ENCODE measurements at regions not wholly inside any gene's neighbourhood (a gene's known extent, or its start where the extent isn't known, plus 50 kb on each side); places are given as distances from the start of the nearest gene placed in this dataset.

DNA sequence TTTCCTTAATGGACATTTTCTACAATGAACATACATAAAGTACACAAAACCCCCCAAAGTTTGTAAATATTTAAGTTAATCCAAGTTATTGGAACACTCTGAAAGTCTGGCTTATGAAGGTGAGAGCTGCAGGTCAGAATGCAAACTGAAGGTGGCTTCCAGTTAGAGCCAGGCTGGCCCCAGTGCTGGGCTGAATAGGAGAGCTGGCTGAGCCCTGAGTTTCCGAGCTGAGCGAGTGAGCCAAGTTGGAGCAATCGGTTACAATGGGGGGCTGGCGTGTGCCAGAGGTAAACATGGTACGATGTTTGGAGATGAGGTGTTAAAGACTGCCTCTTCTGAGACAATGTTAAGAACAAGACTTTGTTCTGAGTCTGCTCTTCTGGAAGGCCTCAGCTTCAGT lies 230.8 kb upstream of the MCTP2 start:
- no peaks in the 10 kb centered on the region for H3K27me3 ChIP-seq (replicated peaks in 1 of 4; ENCODE audit: control insufficient read depth in 3 of 4, extremely low read depth in 1 of 4, insufficient read depth in 3 of 4, low read length in 3 of 4)
- CTCF ChIA-PET (ENCODE audit: partially characterized antibody) = interaction anchor here (0.8 to 7.1 kb wide), 5 partner anchors 10 to 119 kb away, joined by 3 to 52 read pairs (median 3); no protein-coding TSS in a partner anchor
- H4K5ac ChIP-seq (ENCODE audit: insufficient read length, low read depth, low read length) = no peak overlapping the region
- no peak for DNase-seq (ENCODE audit: low read depth in 1 of 2, low spot score in 2 of 2)
- H2BK20ac ChIP-seq (ENCODE audit: low read length) = no peak overlapping the region
- H2BK120ac ChIP-seq (replicated peaks; ENCODE audit: low read depth, low read length) = no peak overlapping the region
- H3K9ac ChIP-seq (replicated peaks in 1 of 4; ENCODE audit: extremely low read depth in 1 of 4, low read depth in 3 of 4, low read length in 3 of 4) = no peak overlapping the region
- no peaks in the 10 kb centered on the region for H3K36me3 ChIP-seq (ENCODE audit: control insufficient read depth in 2 of 4, insufficient read depth in 4 of 4, low read length in 3 of 4)
- no peak overlapping the region for H2BK12ac ChIP-seq (ENCODE audit: low read depth, low read length)
- H3K14ac ChIP-seq (ENCODE audit: insufficient read length) = no peak overlapping the region
- H2AFZ ChIP-seq (ENCODE audit: low read length) = peak overlapping the region; percentile 63; the same call in 1 of the 2 replicates
- no peak overlapping the region for H2AK5ac ChIP-seq (ENCODE audit: low read depth, low read length)
- H4K20me1 ChIP-seq (replicated peaks in 1 of 2; ENCODE audit: control insufficient read depth in 1 of 2, insufficient read depth in 2 of 2, low read length in 2 of 2) = no peaks in the 10 kb centered on the region
- H2BK15ac ChIP-seq (ENCODE audit: low read length) = no peak overlapping the region
- no peak overlapping the region for H2BK5ac ChIP-seq (ENCODE audit: low read depth, low read length)
- H3K56ac ChIP-seq (replicated peaks; ENCODE audit: insufficient read length, low read depth, low read length) = no peak overlapping the region
- H3K9me3 ChIP-seq (ENCODE audit: insufficient read depth in 2 of 2, low read depth in 1 of 2, low read length in 1 of 2) = no peaks in the 10 kb centered on the region
- H3K18ac ChIP-seq (ENCODE audit: extremely low read depth, low read length) = no peak overlapping the region
- no peaks in the 10 kb centered on the region for H3K79me1 ChIP-seq (ENCODE audit: low read depth, low read length)
- no peaks in the 10 kb centered on the region for H3K23me2 ChIP-seq (ENCODE audit: low read depth, low read length)
- no peak for FAIRE-seq
- no peak overlapping the region for H4K8ac ChIP-seq (ENCODE audit: extremely low read depth, insufficient read depth, low read length)
- 96% methylated on average over 5 of the region's 5 CpGs; no CpG with 5 or more reads in 1 of the 2 experiments for WGBS, 2 experiments (ENCODE audit: extremely low coverage in 1 of 2, insufficient coverage in 1 of 2, insufficient read length in 1 of 2, insufficient replicate concordance in 2 of 2, low coverage in 1 of 2, low lambda C conversion rate in 2 of 2, missing lambda C conversion rate in 1 of 2)
- H3K4ac ChIP-seq (replicated peaks; ENCODE audit: insufficient read length, low read depth, low read length) = no peak overlapping the region
- H3K23ac ChIP-seq (ENCODE audit: insufficient read length) = no peak overlapping the region
- H3K27ac ChIP-seq (ENCODE audit: low read depth, low read length) = no peak overlapping the region
- H4K91ac ChIP-seq (replicated peaks; ENCODE audit: insufficient read length, low read length) = no peak overlapping the region
- POLR2A ChIA-PET (ENCODE audit: partially characterized antibody) = no interaction called here
- H3K4me1 ChIP-seq (replicated peaks in 1 of 4; ENCODE audit: control insufficient read depth in 3 of 4, insufficient read depth in 4 of 4, low read length in 3 of 4) = no peaks in the 10 kb centered on the region
- H3K4me3 ChIP-seq (ENCODE audit: extremely low read depth in 1 of 4, insufficient read depth in 2 of 4, low read depth in 3 of 4, low read length in 4 of 4) = no peak overlapping the region
- H3K4me2 ChIP-seq (ENCODE audit: insufficient read depth in 1 of 2, low read depth in 2 of 2, low read length in 2 of 2) = no peak overlapping the region
- H3K79me2 ChIP-seq (ENCODE audit: control insufficient read depth in 1 of 2, insufficient read depth in 2 of 2, low read length in 2 of 2) = no peaks in the 10 kb centered on the region
- TF ChIP-seq SUZ12 (IDR thresholded peaks at IDR 0.05; ENCODE audit: low read length) = no peak
- TF ChIP-seq ZNF274 (IDR thresholded peaks at IDR 0.05; ENCODE audit: borderline replicate concordance, extremely low read depth, low read length) = no peak
- TF ChIP-seq KDM5A (IDR thresholded peaks at IDR 0.05; ENCODE audit: low read length) = no peak
- no peak for TF ChIP-seq CTBP2 (IDR thresholded peaks at IDR 0.05; ENCODE audit: borderline replicate concordance, insufficient read depth, insufficient read length, low read length)
- TF ChIP-seq, protein P1, sequence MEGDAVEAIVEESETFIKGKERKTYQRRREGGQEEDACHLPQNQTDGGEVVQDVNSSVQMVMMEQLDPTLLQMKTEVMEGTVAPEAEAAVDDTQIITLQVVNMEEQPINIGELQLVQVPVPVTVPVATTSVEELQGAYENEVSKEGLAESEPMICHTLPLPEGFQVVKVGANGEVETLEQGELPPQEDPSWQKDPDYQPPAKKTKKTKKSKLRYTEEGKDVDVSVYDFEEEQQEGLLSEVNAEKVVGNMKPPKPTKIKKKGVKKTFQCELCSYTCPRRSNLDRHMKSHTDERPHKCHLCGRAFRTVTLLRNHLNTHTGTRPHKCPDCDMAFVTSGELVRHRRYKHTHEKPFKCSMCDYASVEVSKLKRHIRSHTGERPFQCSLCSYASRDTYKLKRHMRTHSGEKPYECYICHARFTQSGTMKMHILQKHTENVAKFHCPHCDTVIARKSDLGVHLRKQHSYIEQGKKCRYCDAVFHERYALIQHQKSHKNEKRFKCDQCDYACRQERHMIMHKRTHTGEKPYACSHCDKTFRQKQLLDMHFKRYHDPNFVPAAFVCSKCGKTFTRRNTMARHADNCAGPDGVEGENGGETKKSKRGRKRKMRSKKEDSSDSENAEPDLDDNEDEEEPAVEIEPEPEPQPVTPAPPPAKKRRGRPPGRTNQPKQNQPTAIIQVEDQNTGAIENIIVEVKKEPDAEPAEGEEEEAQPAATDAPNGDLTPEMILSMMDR (IDR thresholded peaks at IDR 0.05; ENCODE audit: control extremely low read depth in 1 of 3, insufficient read depth in 1 of 3, low read depth in 1 of 3, low read length in 3 of 3) = peak in 2 of 3 experiments; percentile 4 to 29; a peak in 3 of 4 replicates
- TF ChIP-seq SP2 (IDR thresholded peaks at IDR 0.05; ENCODE audit: low read length) = no peak
- TF ChIP-seq SP1 (IDR thresholded peaks at IDR 0.05; ENCODE audit: low read depth, low read length) = no peak
- no peak for TF ChIP-seq TEAD4 (IDR thresholded peaks at IDR 0.05; ENCODE audit: low read depth, low read length)
- no peak for TF ChIP-seq GABPA (IDR thresholded peaks at IDR 0.05; ENCODE audit: borderline replicate concordance, insufficient read depth, low read length)
- TF ChIP-seq KDM1A (IDR thresholded peaks at IDR 0.05; ENCODE audit: borderline replicate concordance, low read length) = no peak
- TF ChIP-seq JUN (IDR thresholded peaks at IDR 0.05; ENCODE audit: low read depth, low read length) = no peak

Measured in H1 (cell line).